ENCODE measurements at regions not wholly inside any gene's neighbourhood (a gene's known extent, or its start where the extent isn't known, plus 50 kb on each side); places are given as distances from the start of the nearest gene placed in this dataset.

DNA sequence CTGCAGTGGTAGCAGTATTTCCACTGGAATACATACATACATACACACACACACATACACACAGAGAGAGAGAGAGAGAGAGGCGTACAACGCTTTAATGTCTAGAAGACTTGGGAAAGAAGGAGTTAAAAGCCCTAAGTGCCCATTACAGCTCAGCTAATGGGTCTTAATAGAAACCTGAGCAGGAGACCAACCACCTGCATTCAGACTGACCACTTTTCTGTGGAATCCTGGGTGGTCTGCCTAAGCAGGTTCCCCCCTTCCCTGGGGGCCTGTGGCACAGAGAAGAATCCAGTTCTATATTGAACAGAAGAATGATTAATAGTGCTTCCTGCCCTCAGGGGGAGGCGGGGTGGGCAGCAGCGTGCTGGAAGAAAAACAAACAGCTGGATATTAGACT is 312.4 kb upstream of the PRKD1 start:
- no peak overlapping the region for H3K9ac ChIP-seq (ENCODE audit: low read length)
- no peaks in the 10 kb centered on the region for H4K20me1 ChIP-seq (ENCODE audit: insufficient read depth, low read length)
- no peak overlapping the region for H2AFZ ChIP-seq (ENCODE audit: low read depth, low read length)

DNA sequence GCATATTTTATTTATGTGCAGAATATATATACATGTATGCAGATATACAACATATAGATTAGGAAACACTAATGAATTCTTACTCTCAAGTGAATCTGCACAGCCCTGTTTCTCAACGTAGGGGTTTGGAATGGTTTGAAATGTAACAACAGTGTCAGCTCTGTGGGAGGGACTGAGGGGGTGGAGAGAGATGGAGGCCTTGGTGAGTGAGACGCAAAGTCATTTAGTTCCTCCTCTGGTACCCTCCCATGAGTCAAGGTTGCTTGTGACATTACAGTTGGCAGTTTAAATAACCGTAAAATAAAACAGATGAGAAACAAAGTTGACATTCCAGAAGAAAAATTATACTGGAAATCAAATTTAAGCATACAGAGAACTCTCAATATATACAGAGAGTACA is 313.0 kb upstream of the PRKD1 start:
- Histone ChIP-seq H3K27ac (ENCODE audit: low read length) (no peak overlapping the region), H3K79me2 (ENCODE audit: low read length) (no peaks in the 10 kb centered on the region), H3K36me3 (replicated peaks; ENCODE audit: low read depth, low read length) (no peaks in the 10 kb centered on the region), H3K27me3 (ENCODE audit: low read depth, low read length) (no peaks in the 10 kb centered on the region), H3K4me1 (ENCODE audit: low read length) (no peaks in the 10 kb centered on the region), H3K9ac (ENCODE audit: low read length) (no peak overlapping the region), H3K4me2 (ENCODE audit: low read length) (no peak overlapping the region), H3K4me3 (ENCODE audit: low read length) (no peak overlapping the region), H4K20me1 (ENCODE audit: insufficient read depth, low read length) (no peaks in the 10 kb centered on the region), H3K9me3 (ENCODE audit: insufficient read depth, low read length) (no peaks in the 10 kb centered on the region), H2AFZ (ENCODE audit: low read depth, low read length) (no peak overlapping the region)
- TF ChIP-seq, protein P1, sequence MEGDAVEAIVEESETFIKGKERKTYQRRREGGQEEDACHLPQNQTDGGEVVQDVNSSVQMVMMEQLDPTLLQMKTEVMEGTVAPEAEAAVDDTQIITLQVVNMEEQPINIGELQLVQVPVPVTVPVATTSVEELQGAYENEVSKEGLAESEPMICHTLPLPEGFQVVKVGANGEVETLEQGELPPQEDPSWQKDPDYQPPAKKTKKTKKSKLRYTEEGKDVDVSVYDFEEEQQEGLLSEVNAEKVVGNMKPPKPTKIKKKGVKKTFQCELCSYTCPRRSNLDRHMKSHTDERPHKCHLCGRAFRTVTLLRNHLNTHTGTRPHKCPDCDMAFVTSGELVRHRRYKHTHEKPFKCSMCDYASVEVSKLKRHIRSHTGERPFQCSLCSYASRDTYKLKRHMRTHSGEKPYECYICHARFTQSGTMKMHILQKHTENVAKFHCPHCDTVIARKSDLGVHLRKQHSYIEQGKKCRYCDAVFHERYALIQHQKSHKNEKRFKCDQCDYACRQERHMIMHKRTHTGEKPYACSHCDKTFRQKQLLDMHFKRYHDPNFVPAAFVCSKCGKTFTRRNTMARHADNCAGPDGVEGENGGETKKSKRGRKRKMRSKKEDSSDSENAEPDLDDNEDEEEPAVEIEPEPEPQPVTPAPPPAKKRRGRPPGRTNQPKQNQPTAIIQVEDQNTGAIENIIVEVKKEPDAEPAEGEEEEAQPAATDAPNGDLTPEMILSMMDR (IDR thresholded peaks at IDR 0.05; ENCODE audit: low read depth, low read length) = no peak
- no peak for TF ChIP-seq EZH2phosphoT487 (IDR thresholded peaks at IDR 0.05; ENCODE audit: low read depth)

More for the DNA sequence above, 312.4 kb upstream of the PRKD1 start:
- TF ChIP-seq EZH2phosphoT487 (IDR thresholded peaks at IDR 0.05; ENCODE audit: low read depth) = no peak
- TF ChIP-seq, protein P1 (IDR thresholded peaks at IDR 0.05; ENCODE audit: low read depth, low read length) = no peak
- Histone ChIP-seq H3K9me3 (ENCODE audit: insufficient read depth, low read length) (no peaks in the 10 kb centered on the region), H3K4me1 (ENCODE audit: low read length) (no peaks in the 10 kb centered on the region), H3K27me3 (ENCODE audit: low read depth, low read length) (no peaks in the 10 kb centered on the region), H3K79me2 (ENCODE audit: low read length) (no peaks in the 10 kb centered on the region), H3K36me3 (replicated peaks; ENCODE audit: low read depth, low read length) (no peaks in the 10 kb centered on the region), H3K27ac (ENCODE audit: low read length) (no peak overlapping the region), H3K4me2 (ENCODE audit: low read length) (no peak overlapping the region), H3K4me3 (ENCODE audit: low read length) (no peak overlapping the region)

DNA sequence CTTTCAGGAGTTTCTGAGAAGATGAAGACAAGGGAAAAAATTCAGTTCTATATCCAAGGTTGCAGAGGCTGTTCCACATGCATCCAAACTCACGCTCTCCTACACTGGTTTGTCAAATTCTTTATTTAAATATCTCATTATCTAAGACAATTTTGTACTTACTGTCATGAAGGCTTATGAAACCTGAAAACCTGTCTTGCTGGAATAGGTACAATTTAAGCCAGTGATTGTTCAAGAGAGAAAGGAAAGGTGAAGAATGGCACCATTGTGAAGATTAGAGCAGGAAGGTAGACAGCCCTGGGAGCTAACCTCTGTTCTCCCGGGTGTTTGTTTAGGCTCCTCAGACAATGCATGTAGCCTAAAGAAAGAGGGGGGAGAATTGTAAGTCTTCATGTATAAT is 315.1 kb upstream of the PRKD1 start:
- H2AFZ ChIP-seq (ENCODE audit: low read depth, low read length) = 0 out of 2 replicates have a peak overlapping the region, but pooled peaks have one; percentile 1

DNA sequence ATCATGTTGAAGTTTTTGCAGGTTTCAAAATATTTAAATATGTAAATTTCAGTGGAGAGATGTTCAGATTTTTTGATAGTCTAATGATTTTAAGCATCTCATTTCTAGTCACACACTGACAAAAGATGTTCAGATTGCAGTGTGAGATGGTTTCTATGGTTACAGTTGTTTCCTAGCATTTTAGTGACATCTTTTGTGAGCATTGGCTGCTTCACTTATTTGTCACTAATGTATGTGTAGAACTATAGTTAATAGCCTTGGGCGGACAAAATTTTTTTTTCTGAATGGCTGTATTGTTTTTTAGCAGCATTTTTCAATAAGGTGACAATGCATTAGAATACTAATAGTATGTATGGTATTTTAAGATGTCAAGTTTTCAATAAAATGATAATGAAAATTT is 315.6 kb upstream of the PRKD1 start:
- Histone ChIP-seq H3K27ac (ENCODE audit: low read length) (no peak overlapping the region), H3K79me2 (ENCODE audit: low read length) (no peaks in the 10 kb centered on the region), H4K20me1 (ENCODE audit: insufficient read depth, low read length) (no peaks in the 10 kb centered on the region), H3K4me3 (ENCODE audit: low read length) (no peak overlapping the region), H3K27me3 (ENCODE audit: low read depth, low read length) (no peaks in the 10 kb centered on the region), H2AFZ (ENCODE audit: low read depth, low read length) (no peak overlapping the region), H3K36me3 (replicated peaks; ENCODE audit: low read depth, low read length) (no peaks in the 10 kb centered on the region), H3K4me2 (ENCODE audit: low read length) (no peak overlapping the region), H3K9me3 (ENCODE audit: insufficient read depth, low read length) (no peaks in the 10 kb centered on the region), H3K9ac (ENCODE audit: low read length) (no peak overlapping the region), H3K4me1 (ENCODE audit: low read length) (no peaks in the 10 kb centered on the region)
- TF ChIP-seq, protein P1 (IDR thresholded peaks at IDR 0.05; ENCODE audit: low read depth, low read length) = no peak
- TF ChIP-seq EZH2phosphoT487 (IDR thresholded peaks at IDR 0.05; ENCODE audit: low read depth) = no peak

More for the DNA sequence above, 315.1 kb upstream of the PRKD1 start:
- Histone ChIP-seq H3K79me2 (ENCODE audit: low read length) (no peaks in the 10 kb centered on the region), H3K4me1 (ENCODE audit: low read length) (no peaks in the 10 kb centered on the region), H3K9me3 (ENCODE audit: insufficient read depth, low read length) (no peaks in the 10 kb centered on the region), H3K4me3 (ENCODE audit: low read length) (no peak overlapping the region), H3K9ac (ENCODE audit: low read length) (no peak overlapping the region), H3K27me3 (ENCODE audit: low read depth, low read length) (no peaks in the 10 kb centered on the region), H4K20me1 (ENCODE audit: insufficient read depth, low read length) (no peaks in the 10 kb centered on the region), H3K36me3 (replicated peaks; ENCODE audit: low read depth, low read length) (no peaks in the 10 kb centered on the region), H3K4me2 (ENCODE audit: low read length) (no peak overlapping the region), H3K27ac (ENCODE audit: low read length) (no peak overlapping the region)
- TF ChIP-seq, protein P1 (IDR thresholded peaks at IDR 0.05; ENCODE audit: low read depth, low read length) = no peak
- TF ChIP-seq EZH2phosphoT487 (IDR thresholded peaks at IDR 0.05; ENCODE audit: low read depth) = no peak

Measured in OCI-LY3 (cell line).